Activated CD4-positive, alpha-beta T cell treated with anti-CD3 and anti-CD28 coated beads, Interleukin-2, amount 10 ng/mL, durations not matched to agents 24 days and 14 days (primary cell): ENCODE measurements at regions not wholly inside any gene's neighbourhood (a gene's known extent, or its start where the extent isn't known, plus 50 kb on each side); places are given as distances from the start of the nearest gene placed in this dataset.
"Not testable (repeated sequence)": the region's sequence is repeated elsewhere in the genome, so short reads cannot be mapped to it uniquely, and the experiment has no call there.

Experiments used
- DNase-seq: peaks from one replicate; pipeline ENCODE4 v3.0.0; 2022
- H3K27ac Mint-ChIP-seq: one replicate; pipeline ENCODE4 v1.8.0; 2022; ENCODE audit warnings: mild to moderate bottlenecking, mixed read lengths
- H3K27me3 Mint-ChIP-seq: one replicate; pipeline ENCODE4 v1.8.0; 2022; ENCODE audit warnings: mixed read lengths
- H3K36me3 Mint-ChIP-seq: one replicate; pipeline ENCODE4 v1.8.0; 2022; ENCODE audit warnings: low read depth, mild to moderate bottlenecking, mixed read lengths
- H3K4me1 Mint-ChIP-seq: one replicate; pipeline ENCODE4 v1.8.0; 2021; ENCODE audit warnings: mixed read lengths
- H3K4me3 Mint-ChIP-seq: one replicate; pipeline ENCODE4 v1.8.0; 2022; ENCODE audit warnings: mild to moderate bottlenecking, moderate library complexity, mixed read lengths
- H3K9me3 Mint-ChIP-seq: one replicate; pipeline ENCODE4 v1.8.0; 2021; ENCODE audit warnings: mixed read lengths
- intact Hi-C: fragments of 100-400 bp; cut with micrococcal nuclease; formaldehyde crosslinking; loops from one replicate; pipeline ENCODE4 v1.15.1; 2023

- DNase-seq, intact Hi-C loops, H3K27ac Mint-ChIP-seq, H3K4me3 Mint-ChIP-seq, H3K4me1 Mint-ChIP-seq, H3K27me3 Mint-ChIP-seq: not testable (repeated sequence)
- Mint-ChIP-seq H3K9me3 (peaks cover 12% of the 10 kb centered on the region), H3K36me3 (peaks cover 16% of the 10 kb centered on the region)
Measured at GRCh38 chr3:185306286-185306685, 52.4 kb upstream of the EHHADH start.

GRCh38 chr3:185306847-185307246 lies 53.0 kb upstream of the EHHADH start:
- intact Hi-C loops, result no loop called here
- peaks cover 15% of the 10 kb centered on the region for H3K9me3 Mint-ChIP-seq
- H3K4me1 Mint-ChIP-seq, result no peaks in the 10 kb centered on the region
- H3K36me3 Mint-ChIP-seq, result peaks cover 16% of the 10 kb centered on the region
- DNase-seq, result no peak
- H3K27ac Mint-ChIP-seq, result no peak overlapping the region
- no peaks in the 10 kb centered on the region for H3K27me3 Mint-ChIP-seq
- H3K4me3 Mint-ChIP-seq, result no peak overlapping the region

- H3K4me3 Mint-ChIP-seq, result no peak overlapping the region
- no peaks in the 10 kb centered on the region for H3K4me1 Mint-ChIP-seq
- peaks cover 15% of the 10 kb centered on the region for H3K9me3 Mint-ChIP-seq
- H3K36me3 Mint-ChIP-seq, result peaks cover 16% of the 10 kb centered on the region
- H3K27ac Mint-ChIP-seq, result no peak overlapping the region
- intact Hi-C loops, result no loop called here
- peak; percentile 86 for DNase-seq
- no peaks in the 10 kb centered on the region for H3K27me3 Mint-ChIP-seq
Measured at GRCh38 chr3:185308126-185308754, 54.4 kb upstream of the EHHADH start.

GRCh38 chr3:185309302-185309701 lies 53.6 kb upstream of the MAP3K13 start:
- Mint-ChIP-seq H3K27me3 (no peaks in the 10 kb centered on the region), H3K9me3 (peaks cover 15% of the 10 kb centered on the region), H3K36me3 (peaks cover 16% of the 10 kb centered on the region), H3K4me1 (no peaks in the 10 kb centered on the region), H3K27ac (no peak overlapping the region), H3K4me3 (no peak overlapping the region)
- DNase-seq, result no peak
- intact Hi-C loops, result no loop called here

- DNase-seq, result no peak
- Mint-ChIP-seq H3K27me3 (no peaks in the 10 kb centered on the region), H3K4me3 (no peak overlapping the region), H3K27ac (no peak overlapping the region), H3K36me3 (peaks cover 16% of the 10 kb centered on the region), H3K9me3 (peaks cover 15% of the 10 kb centered on the region), H3K4me1 (no peaks in the 10 kb centered on the region)
- intact Hi-C loops, result no loop called here
Measured at GRCh38 chr3:185309795-185310194, 53.1 kb upstream of the MAP3K13 start.

- no peak overlapping the region for H3K4me3 Mint-ChIP-seq
- intact Hi-C loops, result no loop called here
- H3K27ac Mint-ChIP-seq, result no peak overlapping the region
- peaks cover 4% of the 10 kb centered on the region for H3K36me3 Mint-ChIP-seq
- peaks cover 1% of the 10 kb centered on the region for H3K27me3 Mint-ChIP-seq
- peaks cover 1% of the 10 kb centered on the region for H3K4me1 Mint-ChIP-seq
- peaks cover 11% of the 10 kb centered on the region for H3K9me3 Mint-ChIP-seq
- no peak for DNase-seq
Measured at GRCh38 chr3:185311991-185312390, 50.9 kb upstream of the MAP3K13 start.
